Middle frontal gyrus (tissue), 1 donor: ENCODE measurements at regions not wholly inside any gene's neighbourhood (a gene's known extent, or its start where the extent isn't known, plus 50 kb on each side); places are given as distances from the start of the nearest gene placed in this dataset.

Experiments
- DNase-seq: peaks from one replicate; pipeline ENCODE4 v3.0.0-alpha.2; 2015; ENCODE audit warnings: low spot score; ENCODE audit errors: extremely low spot score

GRCh38 chr2:207235621-207236020, 69.9 kb upstream of the KLF7 start:
- DNase-seq, result no peak

DNA sequence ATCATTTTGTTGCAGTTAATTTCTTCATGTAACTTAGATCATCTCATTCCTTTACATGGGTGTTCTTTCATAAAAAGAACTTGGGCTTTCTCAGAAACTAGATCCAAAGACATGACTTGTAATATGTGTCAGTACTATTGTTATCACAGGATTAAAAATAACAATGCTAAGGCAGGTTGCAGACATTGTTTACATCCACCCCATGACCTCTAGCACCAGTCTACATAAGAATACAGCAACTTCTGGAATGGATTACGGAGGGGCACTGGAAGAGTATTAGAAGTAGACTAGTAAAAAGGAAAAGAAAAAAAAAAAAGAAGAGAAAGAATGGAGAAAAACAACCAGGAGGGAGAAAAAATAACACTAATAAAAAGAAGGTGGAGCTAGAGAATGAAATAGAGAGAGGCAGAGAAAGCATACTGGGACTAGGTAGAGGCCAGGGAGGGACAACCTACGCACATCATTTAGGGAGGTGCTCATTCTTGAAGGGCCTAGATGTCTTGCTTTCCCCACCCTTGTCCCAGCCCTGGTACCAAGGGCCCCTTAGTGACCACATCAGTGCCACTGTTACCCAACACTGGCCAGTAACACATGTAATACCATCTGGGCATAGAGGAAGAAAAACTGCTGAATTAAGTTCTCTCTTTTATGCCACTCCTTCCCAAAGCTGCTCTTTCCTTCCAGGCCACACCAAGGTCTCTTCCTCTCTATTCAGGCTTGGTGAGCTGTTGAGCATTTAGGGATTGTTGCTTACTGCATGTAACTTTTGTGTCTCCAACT, 70.6 kb upstream of the KLF7 start:
- DNase-seq, result no peak

- DNase-seq, result no peak
These were observed 73.3 kb upstream of the KLF7 start for GRCh38 chr2:207238831-207239701.

DNA sequence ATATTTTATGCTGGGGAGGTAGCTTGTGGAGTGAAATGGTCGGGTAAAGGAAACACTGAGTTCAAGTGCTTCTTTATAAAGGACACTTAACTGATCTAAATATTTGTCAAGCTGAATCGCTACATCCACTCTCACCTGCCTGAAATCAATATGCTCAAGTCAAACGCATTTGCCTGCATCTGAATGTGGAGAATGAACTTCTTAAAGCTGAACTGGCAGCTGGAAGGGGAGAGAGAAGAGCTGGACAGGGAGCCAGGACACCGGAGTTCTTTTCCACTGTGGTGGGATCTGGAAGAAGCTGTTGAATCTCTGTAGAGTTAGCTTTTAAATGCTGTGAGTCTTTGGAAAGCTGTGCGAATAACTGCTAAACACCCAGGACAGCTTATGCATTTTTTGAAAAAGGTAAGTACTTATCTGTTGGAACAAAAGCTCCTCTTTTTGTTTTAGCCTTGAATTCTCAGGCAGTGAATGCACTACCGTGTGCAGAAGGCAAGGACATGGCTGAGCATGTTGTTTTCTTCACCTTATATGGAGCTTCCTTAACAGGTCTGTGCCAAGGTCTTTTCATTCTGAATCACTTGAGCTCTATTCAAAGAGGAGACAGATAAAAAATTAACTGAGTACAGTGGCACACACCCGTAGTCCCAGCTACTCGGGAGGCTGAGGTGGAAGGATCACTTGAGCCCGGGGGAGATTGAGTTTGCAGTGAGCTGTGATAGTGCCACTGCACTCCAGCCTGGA, 74.2 kb upstream of the KLF7 start:
- no peak for DNase-seq

- DNase-seq, result no peak
These were observed 74.9 kb upstream of the KLF7 start for GRCh38 chr2:207240649-207241048.

DNA sequence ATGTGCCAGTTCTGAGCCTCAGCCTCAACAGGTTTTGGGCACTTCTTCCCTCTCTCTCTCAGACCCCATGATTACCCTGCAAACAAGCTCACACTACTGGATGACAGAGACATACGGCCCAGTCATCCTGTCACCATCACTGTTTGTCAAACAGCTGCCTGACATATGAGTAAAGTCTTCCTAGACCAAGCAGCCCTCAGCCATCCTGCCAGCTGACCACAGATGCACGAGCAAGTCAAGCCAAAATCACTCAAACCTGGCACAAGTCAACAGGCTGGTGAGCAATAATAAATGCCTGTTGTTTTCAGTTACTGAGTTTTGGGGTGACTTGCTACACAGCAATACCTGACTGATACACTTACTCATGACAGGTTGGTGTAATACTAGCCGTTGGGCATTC, 75.5 kb upstream of the KLF7 start:
- no peak for DNase-seq

DNA sequence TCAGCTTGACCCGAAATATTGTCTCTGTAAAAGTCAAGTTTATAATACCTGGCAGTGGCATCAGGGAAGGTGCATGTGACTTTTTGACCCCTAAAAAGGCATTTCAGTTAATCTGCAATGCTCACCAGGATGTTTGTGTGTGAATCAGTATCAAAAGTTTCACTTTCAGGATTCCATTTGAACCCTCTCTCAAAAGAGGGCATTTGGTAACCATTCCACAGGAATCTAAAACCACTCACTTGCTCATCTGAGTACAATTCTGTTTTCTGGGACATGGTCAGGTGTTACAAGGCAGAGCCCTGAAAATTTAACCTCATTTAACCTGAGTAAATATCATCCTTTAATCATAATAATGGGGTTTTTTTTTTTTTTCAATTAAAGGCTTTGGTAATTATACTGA, 77.9 kb upstream of the KLF7 start:
- DNase-seq, result no peak

GRCh38 chr2:207244971-207245925, 79.5 kb upstream of the KLF7 start:
- no peak for DNase-seq

- no peak for DNase-seq
These were observed 83.1 kb upstream of the KLF7 start for GRCh38 chr2:207248702-207249377.

GRCh38 chr2:207251022-207251421, 85.3 kb upstream of the KLF7 start:
- DNase-seq, result no peak

DNA sequence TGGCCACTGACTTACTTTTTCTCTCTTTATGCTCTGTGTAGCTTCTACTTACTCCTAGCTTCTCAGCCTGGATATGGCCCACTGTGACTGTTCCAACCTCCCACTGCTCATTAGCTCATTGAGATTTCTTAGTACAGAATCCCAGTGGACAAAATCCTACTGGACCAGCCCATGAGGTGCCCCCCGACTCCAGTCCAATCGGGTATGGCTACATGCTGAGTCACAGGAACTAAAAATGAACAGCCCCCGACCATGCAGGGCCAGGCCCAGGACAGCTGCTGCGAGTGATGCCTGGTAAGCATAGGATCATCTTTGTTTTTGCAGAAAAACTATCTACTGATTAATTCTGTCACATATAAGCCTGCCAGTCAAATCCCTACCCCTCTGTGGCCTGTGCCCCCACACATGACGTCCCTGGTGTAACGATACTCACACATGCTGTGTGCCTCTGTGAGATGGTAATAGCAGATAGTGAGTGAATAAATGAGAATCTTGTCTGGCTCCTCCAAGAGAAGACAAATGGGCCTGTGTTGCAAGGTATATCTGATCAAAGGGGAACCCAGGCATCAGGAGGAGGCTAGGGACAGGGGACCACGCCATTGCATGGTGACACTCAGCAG, 85.9 kb upstream of the KLF7 start:
- DNase-seq, result no peak

GRCh38 chr2:207252416-207252815, 86.7 kb upstream of the KLF7 start:
- DNase-seq, result no peak

GRCh38 chr2:207252979-207253645, 87.4 kb upstream of the KLF7 start:
- no peak for DNase-seq

- no peak for DNase-seq
These were observed 88.1 kb upstream of the KLF7 start for GRCh38 chr2:207253666-207254345.

DNA sequence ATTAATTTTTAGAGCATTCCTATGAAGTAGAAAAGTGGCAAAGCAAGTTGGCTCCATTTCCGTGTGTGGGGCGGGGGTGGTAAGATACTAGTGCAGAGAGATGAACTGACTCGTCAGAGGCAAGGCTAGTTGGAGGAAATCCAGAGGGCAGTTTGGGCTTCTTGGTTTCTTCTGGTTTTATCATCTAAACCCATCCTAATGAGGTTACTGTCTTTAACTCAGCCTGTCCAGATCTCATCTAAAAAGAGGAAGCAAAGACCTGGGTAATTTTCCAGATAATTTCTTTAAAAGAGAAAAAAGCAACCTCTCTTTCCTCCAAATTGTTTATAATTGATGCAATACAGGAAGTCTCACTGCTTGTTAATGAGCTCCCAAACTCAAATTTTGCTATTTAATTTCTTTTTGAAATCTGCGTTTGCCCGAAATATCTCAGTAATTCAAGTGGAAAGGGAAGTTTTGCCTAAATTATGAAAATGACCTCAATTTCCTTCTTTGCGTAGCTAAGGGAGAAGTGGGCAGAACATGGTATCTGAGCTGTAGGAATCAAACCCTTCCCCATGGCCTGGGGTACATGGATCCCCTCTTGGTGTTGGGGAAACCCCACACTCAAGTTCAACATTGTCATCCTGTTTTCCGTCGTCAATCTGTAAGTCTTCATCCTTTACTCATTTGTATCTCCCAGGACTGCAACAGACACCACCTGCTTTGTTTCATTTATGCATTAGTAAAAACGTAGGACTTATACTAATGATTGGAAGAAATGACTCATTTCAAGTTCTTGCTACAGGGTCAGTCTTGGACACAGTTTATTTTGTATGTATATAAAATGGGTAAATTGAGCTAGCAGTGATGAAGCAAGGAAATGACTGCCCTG, 89.1 kb upstream of the KLF7 start:
- DNase-seq, result no peak

DNA sequence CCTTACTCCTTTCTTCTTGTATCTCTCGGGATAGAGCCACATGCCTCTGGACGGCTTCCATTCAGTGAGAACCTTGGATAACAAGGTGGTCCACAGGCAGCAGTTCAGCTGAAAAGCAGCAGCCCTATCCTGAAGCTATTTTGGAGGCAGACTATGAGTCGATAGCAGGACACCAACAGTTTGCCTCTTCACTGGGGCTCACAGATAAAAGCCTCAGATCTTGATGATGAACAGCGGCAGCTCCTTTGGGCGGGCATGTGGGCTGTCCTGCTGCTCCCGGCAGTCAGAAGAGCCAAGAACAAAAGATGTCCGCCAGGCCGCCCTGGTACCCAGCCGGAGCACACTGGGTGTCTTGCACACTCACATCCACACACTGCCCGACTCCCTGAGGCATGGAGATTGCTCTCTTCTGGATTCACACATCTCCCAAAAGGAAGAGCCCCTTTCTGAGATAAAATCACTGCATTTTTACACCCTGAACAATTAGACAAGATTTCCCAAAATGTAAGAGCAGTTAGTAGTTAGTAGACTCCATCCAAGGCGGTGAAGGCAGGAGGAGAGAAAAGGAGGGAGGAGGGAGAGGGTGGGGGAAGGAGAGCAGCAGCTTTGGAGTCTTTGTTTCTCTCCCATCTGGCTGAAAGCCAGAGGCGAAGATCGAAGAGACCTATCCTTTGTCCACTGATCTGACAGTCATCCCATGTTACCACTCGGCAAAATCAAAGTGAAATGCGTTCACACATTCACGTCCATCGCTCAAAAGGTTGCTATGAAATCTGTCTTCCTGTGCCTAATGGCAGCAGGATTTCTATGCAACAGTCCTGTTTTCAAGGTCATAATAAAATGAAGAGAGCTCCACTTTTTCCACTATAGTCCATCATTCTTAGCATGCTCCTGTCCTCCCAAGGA, 90.1 kb upstream of the KLF7 start:
- DNase-seq, result no peak
